A549 (cell line): ENCODE measurements at regions not wholly inside any gene's neighbourhood (a gene's known extent, or its start where the extent isn't known, plus 50 kb on each side); places are given as distances from the start of the nearest gene placed in this dataset.

Experiments
- ATAC-seq, 2 experiments: fragments of 200-7000 bp in 1 of 2; fragments of >200 bp in 1 of 2; cut with Nextera tagmentation in 1 of 2; cut with Tn5 transposase in 1 of 2; 3 replicates each; pipeline versions ENCODE4 v1.8.0 to v1.9.1; 2018 to 2020; ENCODE audit warnings: mild to moderate bottlenecking in 1 of 2, moderate library complexity in 1 of 2
- CTCF ChIA-PET: fragments of 300-600 bp; sonication (Branson Sonifier 250); formaldehyde crosslinking; extraction: SDS; loops from one replicate; lab custom pipeline; 2021; ENCODE audit warnings: antibody characterized with exemption, inconsistent platforms; lab: Yijun Ruan, JAX
- POLR2A ChIA-PET: fragments of 350-600 bp; formaldehyde crosslinking; extraction: SDS; loops from one replicate; lab custom pipeline; 2021; ENCODE audit warnings: antibody characterized with exemption, inconsistent platforms; lab: Yijun Ruan, JAX
- DNase-seq, 2 experiments: peaks; one replicate each; pipeline versions ENCODE4 v3.0.0 to v3.0.0-alpha.2; 2011 to 2016; ENCODE audit warnings: low read depth in 1 of 2, low spot score in 1 of 2
- FAIRE-seq: peaks from 2 replicates; lab custom pipeline; 2011; peaks lifted over from hg19 to GRCh38; lab: Jason Lieb, UNC
- H3K27ac ChIP-seq, 2 experiments: fragments of >200 bp; sonication (Bioruptor Twin); formaldehyde crosslinking; 3 replicates each; pipeline ENCODE4 v1.5.1; 2016 to 2017
- H3K4me1 ChIP-seq: fragments of >200 bp; sonication (Bioruptor Twin); formaldehyde crosslinking; 3 replicates; pipeline ENCODE4 v1.6.1; 2016
- H3K4me2 ChIP-seq: fragments of >200 bp; sonication (Bioruptor Twin); formaldehyde crosslinking; 3 replicates; pipeline ENCODE4 v1.6.1; 2016
- H3K4me3 ChIP-seq: fragments of >200 bp; sonication (Bioruptor Twin); formaldehyde crosslinking; 3 replicates; pipeline ENCODE4 v1.5.1; 2016
- H3K9me3 ChIP-seq: fragments of >200 bp; sonication (Bioruptor Twin); formaldehyde crosslinking; 3 replicates; pipeline ENCODE4 v1.6.1; 2016
- BCL3 ChIP-seq: fragments of >200 bp; sonication (Bioruptor Twin); formaldehyde crosslinking; IDR thresholded peaks from 3 replicates; pipeline ENCODE4 v1.6.1; 2016
- CEBPB ChIP-seq, 2 experiments: fragments of >200 bp in 1 of 2; sonication (Bioruptor Twin) in 1 of 2; formaldehyde crosslinking in 1 of 2; IDR thresholded peaks; 2 replicates each; pipeline ENCODE4 v1.6.1; 2012 to 2016
- E2F6 ChIP-seq: IDR thresholded peaks from 2 replicates; pipeline ENCODE4 v1.6.1; 2012; ENCODE audit warnings: low read depth, borderline replicate concordance
- FOSB ChIP-seq: fragments of 250-450 bp; sonication (Bioruptor Pico); IDR thresholded peaks from 2 replicates; pipeline ENCODE4 v1.5.0; 2020; ENCODE audit warnings: mild to moderate bottlenecking, moderate library complexity
- FOSL2 ChIP-seq, 2 experiments: fragments of 450-650 bp in 1 of 2; fragments of >200 bp in 1 of 2; sonication (Bioruptor Twin) in 1 of 2; formaldehyde crosslinking; IDR thresholded peaks; 2 replicates each; pipeline versions ENCODE4 v1.5.0 to v1.6.1; 2016 to 2020; ENCODE audit warnings: mild to moderate bottlenecking in 1 of 2, moderate library complexity in 1 of 2
- HOXA7 ChIP-seq: fragments of 250-450 bp; sonication (Bioruptor Pico); IDR thresholded peaks from 2 replicates; pipeline ENCODE4 v1.5.0; 2020; ENCODE audit warnings: mild to moderate bottlenecking, moderate library complexity
- HOXB13 ChIP-seq: fragments of 250-450 bp; sonication (Bioruptor Pico); IDR thresholded peaks from 2 replicates; pipeline ENCODE4 v1.5.0; 2020; ENCODE audit warnings: low read depth, mild to moderate bottlenecking, moderate library complexity
- HOXB5 ChIP-seq: fragments of 250-450 bp; sonication (Bioruptor Pico); IDR thresholded peaks from 2 replicates; pipeline ENCODE4 v1.5.0; 2020; ENCODE audit warnings: mild to moderate bottlenecking, moderate library complexity
- JUNB ChIP-seq: fragments of >200 bp; sonication (Bioruptor Twin); formaldehyde crosslinking; IDR thresholded peaks from 2 replicates; pipeline ENCODE4 v1.6.1; 2016
- KDM1A ChIP-seq: fragments of 200-600 bp; sonication (generic); IDR thresholded peaks from 2 replicates; pipeline ENCODE4 v1.6.1; 2016; ENCODE audit warnings: low read depth, mild to moderate bottlenecking
- NFE2L2 ChIP-seq: fragments of 150-350 bp; conservative IDR thresholded peaks from 2 replicates; pipeline ENCODE4 v1.6.1; 2014; ENCODE audit warnings: low read length
- POLR2A ChIP-seq: IDR thresholded peaks from 2 replicates; pipeline ENCODE4 v1.6.1; 2012; ENCODE audit warnings: mild to moderate bottlenecking, low read length
- POLR2AphosphoS2 ChIP-seq: conservative IDR thresholded peaks from 2 replicates; pipeline ENCODE4 v1.6.1; 2012; ENCODE audit warnings: low read length, improper control_type of control experiment, inconsistent platforms
- SMC3 ChIP-seq: fragments of >200 bp; sonication (Bioruptor Twin); formaldehyde crosslinking; IDR thresholded peaks from 3 replicates; pipeline ENCODE4 v1.6.1; 2018; ENCODE audit warnings: inconsistent platforms
- TFCP2L1 ChIP-seq: fragments of 250-450 bp; sonication (Bioruptor Pico); IDR thresholded peaks from 2 replicates; pipeline ENCODE4 v1.5.0; 2021; ENCODE audit warnings: mild to moderate bottlenecking
- TP53 ChIP-seq: fragments of 250-450 bp; sonication (Bioruptor Pico); IDR thresholded peaks from 2 replicates; pipeline ENCODE4 v1.5.0; 2021; ENCODE audit warnings: mild to moderate bottlenecking, moderate library complexity
- ZSCAN20 ChIP-seq: fragments of 250-450 bp; sonication (Bioruptor Pico); IDR thresholded peaks from 2 replicates; pipeline ENCODE4 v1.8.0; 2022; ENCODE audit warnings: mild to moderate bottlenecking, moderate library complexity
- WGBS: methylation state at CpG from one replicate; pipeline ENCODE4 v1.1.6; 2017; ENCODE audit errors: missing lambda C conversion rate; 5-methylcytosine and 5-hydroxymethylcytosine counted together
- TF ChIP-seq, protein P1 (sequence below): fragments of >200 bp; sonication (Bioruptor Twin); formaldehyde crosslinking; IDR thresholded peaks from 3 replicates; pipeline ENCODE4 v1.5.1; 2016

DNA sequence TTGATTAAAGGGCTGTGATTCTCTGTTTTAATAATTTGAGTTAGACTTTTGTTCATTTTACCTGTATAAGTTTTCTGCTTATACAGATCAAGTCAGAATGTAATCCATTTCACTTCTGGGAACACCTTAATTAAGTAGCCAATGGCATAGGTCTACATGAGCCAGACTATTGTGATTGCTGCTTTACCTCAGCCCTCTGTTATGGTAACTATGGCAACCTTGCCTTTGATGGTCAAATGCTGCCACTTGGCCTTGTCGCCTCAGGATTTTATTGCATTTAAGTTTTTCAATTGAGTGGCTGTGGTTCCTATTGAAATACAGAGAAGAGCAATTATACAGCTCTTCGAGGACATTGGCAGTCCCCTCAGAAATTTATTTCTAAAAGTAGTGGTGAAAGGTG lies 64.3 kb upstream of the TMEM106B start:
- POLR2A ChIA-PET = no interaction called here
- CTCF ChIA-PET = interaction anchor here (1.0 kb wide), 1 partner anchor 11 kb away, joined by 3 read pairs; no protein-coding TSS in a partner anchor

GRCh38 chr7:12152196-12152918 lies 58.7 kb upstream of the TMEM106B start:
- no peak for FAIRE-seq
- TF ChIP-seq BCL3 (no peak), E2F6 (no peak), TP53 (CRISPR knock-in tag) (no peak), POLR2A (no peak), NFE2L2 (no peak), FOSB (CRISPR knock-in tag) (no peak), HOXB13 (CRISPR knock-in tag) (no peak), CEBPB (IDR thresholded peaks at IDR 0.05) (no peak), POLR2AphosphoS2 (no peak)
- no peaks in the 10 kb centered on the region for H3K9me3 ChIP-seq
- no peak for DNase-seq
- H3K4me1 ChIP-seq = no peaks in the 10 kb centered on the region; the same call in 2 of the 3 replicates
- WGBS = 83% methylated on average over 5 of the region's 5 CpGs
- ChIA-PET POLR2A (no interaction called here), CTCF (no interaction called here)
- no peak overlapping the region for H3K4me3 ChIP-seq
- no peak for ATAC-seq
- H3K4me2 ChIP-seq = no peak overlapping the region
- no peak overlapping the region for H3K27ac ChIP-seq

More for the DNA sequence above, 64.3 kb upstream of the TMEM106B start:
- 84% methylated on average over 2 of the region's 2 CpGs for WGBS
- no peaks in the 10 kb centered on the region for H3K4me1 ChIP-seq
- no peak overlapping the region for H3K27ac ChIP-seq
- H3K4me3 ChIP-seq = no peak overlapping the region
- TF ChIP-seq HOXA7 (no peak), SMC3 (no peak)
- DNase-seq (no peak), FAIRE-seq (no peak), ATAC-seq (no peak)
- no peaks in the 10 kb centered on the region for H3K9me3 ChIP-seq
- no peak overlapping the region for H3K4me2 ChIP-seq

GRCh38 chr7:12154119-12154518 lies 57.0 kb upstream of the TMEM106B start:
- no peak for DNase-seq
- no peak overlapping the region for H3K4me3 ChIP-seq
- no peak overlapping the region for H3K4me2 ChIP-seq
- ChIA-PET CTCF (interaction anchor here (1.0 kb wide), 1 partner anchor 57 kb away, joined by 3 read pairs; the partner anchor contains the start of gene TMEM106B), POLR2A (no interaction called here)
- no peak overlapping the region for H3K27ac ChIP-seq
- 86% methylated on average over 1 of the region's 1 CpG for WGBS
- peaks cover 13% of the 10 kb centered on the region for H3K4me1 ChIP-seq
- TF ChIP-seq POLR2A = no peak
- no peak for TF ChIP-seq JUNB
- TF ChIP-seq FOSL2 (IDR thresholded peaks at IDR 0.05) = no peak
- no peak for TF ChIP-seq FOSL2 (CRISPR knock-in tag; IDR thresholded peaks at IDR 0.05)
- TF ChIP-seq HOXB5 (CRISPR knock-in tag) = no peak
- TF ChIP-seq KDM1A = no peak
- TF ChIP-seq TFCP2L1 (CRISPR knock-in tag) = no peak
- TF ChIP-seq HOXB13 (CRISPR knock-in tag) = no peak
- TF ChIP-seq, protein P1, sequence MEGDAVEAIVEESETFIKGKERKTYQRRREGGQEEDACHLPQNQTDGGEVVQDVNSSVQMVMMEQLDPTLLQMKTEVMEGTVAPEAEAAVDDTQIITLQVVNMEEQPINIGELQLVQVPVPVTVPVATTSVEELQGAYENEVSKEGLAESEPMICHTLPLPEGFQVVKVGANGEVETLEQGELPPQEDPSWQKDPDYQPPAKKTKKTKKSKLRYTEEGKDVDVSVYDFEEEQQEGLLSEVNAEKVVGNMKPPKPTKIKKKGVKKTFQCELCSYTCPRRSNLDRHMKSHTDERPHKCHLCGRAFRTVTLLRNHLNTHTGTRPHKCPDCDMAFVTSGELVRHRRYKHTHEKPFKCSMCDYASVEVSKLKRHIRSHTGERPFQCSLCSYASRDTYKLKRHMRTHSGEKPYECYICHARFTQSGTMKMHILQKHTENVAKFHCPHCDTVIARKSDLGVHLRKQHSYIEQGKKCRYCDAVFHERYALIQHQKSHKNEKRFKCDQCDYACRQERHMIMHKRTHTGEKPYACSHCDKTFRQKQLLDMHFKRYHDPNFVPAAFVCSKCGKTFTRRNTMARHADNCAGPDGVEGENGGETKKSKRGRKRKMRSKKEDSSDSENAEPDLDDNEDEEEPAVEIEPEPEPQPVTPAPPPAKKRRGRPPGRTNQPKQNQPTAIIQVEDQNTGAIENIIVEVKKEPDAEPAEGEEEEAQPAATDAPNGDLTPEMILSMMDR = no peak
- TF ChIP-seq ZSCAN20 (CRISPR knock-in tag) = no peak
- TF ChIP-seq, all 56 proteins: peak for 0
- FAIRE-seq (no peak), ATAC-seq (no peak)
- no peaks in the 10 kb centered on the region for H3K9me3 ChIP-seq
